Ammon's horn (tissue), 1 donor: ENCODE measurements at regions not wholly inside any gene's neighbourhood (a gene's known extent, or its start where the extent isn't known, plus 50 kb on each side); places are given as distances from the start of the nearest gene placed in this dataset.

Experiments used
- DNase-seq: peaks from one replicate; pipeline ENCODE4 v3.0.0-alpha.2; 2016; ENCODE audit warnings: low spot score

DNA sequence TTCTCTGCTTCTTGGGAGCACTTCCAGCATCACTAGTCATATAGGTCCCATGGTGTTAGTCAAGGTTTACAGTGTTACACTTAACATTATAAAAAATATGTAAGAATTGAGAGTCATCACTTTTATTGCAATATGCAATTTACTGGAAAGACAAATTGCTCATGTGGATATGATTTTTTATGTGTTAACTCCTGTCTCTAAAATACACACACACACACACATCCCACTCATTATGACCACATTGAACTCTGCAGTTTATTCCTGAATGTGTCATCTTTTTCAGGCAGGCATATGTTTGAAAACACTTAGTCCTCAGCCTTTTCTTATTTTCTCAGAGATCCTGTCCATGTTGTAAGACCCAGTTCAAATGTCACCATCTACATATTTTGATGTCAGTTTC lies 148.5 kb upstream of the MRPS30 start:
- DNase-seq: no peak

DNA sequence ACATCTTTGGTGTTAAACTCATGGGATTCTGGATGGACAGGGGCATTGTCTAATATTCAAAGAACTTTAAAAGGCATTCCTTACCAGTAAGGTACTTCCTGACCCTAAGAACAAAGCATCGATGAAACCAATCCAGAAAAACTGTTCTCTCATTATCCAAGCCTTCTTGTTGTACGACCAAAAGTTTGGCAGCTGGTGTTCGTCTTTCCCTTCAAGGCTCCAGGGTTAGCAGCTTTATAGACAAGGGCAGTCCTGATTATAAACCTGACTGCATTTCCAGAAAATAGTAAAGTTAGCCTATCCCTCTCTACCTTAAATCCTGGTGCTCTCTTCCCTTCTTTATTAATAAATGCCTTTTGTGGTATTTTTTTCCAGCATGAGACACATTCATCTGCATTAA lies 149.4 kb upstream of the MRPS30 start:
- no peak for DNase-seq

DNA sequence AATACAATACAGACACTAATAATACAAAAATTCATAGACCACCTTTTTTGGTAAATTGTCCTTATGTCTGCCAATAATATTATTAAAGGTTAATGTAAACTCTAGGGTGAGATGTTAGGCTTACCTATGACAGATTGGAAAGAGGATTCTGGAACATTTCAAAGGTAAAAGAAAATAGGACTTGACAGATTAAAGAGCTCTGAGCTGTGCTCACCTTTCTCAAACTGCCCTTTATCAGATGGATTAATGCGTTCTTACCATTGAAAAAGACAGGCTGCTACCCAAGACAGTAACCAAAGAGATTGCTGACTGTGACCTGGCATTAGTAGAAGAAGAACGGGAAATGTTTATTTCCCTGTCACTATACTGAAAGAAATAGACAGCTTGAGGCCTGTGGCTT lies 156.1 kb upstream of the MRPS30 start:
- no peak for DNase-seq

DNA sequence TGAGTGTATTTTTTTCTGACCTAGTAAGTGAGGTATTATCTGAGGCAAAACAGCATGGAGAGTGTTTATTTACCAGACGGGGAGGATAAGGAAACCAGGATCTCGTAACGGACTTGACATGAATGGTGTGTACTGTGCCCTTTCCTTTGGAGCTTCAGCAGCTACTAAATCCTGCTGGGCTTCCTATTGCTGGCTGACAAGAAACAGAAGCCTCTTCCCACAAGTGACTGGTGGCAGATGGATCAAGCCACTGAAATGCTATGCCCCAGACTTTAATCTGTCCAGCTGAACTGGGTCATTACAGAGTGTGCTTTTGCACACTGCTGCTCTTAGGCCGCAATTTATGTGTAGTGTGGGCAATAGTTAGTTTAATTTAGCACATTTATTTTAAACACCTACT lies 162.7 kb upstream of the MRPS30 start:
- no peak for DNase-seq

DNA sequence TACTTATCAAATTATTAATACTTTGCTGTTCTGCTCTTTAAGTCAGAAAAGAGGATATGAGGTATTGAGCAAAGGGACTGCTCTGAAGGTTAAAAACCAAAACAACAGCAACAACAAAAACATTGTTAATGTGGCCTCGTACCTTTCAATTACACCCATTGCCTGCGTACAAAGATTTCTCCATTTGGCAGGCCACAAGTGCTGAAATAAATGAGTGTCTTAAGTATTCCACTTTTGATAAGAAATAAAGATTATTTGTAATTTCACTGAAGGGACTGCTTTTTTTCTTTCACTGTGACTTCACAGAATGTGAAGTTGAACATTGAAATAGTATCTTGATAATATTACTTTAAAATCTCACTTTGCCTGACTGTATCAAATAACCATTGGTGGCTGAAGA lies 163.2 kb upstream of the MRPS30 start:
- DNase-seq: no peak

DNA sequence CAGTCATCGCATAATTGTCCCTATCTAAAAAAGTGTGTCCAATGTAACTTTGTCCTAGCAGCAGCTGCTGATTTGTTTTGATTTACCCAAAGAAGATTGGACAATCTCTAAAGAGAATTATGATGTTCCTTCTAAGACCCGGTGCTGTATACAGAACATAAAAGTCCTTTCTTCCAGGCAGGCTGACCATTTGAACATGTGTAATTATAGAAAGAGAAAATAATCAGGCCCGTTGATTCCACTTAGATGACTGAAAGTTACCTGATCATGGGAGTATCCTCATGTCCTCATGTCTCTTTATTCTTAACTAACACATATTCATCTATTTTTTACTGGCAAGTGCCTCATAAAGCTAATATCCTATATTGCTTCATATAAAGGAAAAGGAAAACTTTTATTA lies 164.1 kb upstream of the MRPS30 start:
- DNase-seq: no peak

DNA sequence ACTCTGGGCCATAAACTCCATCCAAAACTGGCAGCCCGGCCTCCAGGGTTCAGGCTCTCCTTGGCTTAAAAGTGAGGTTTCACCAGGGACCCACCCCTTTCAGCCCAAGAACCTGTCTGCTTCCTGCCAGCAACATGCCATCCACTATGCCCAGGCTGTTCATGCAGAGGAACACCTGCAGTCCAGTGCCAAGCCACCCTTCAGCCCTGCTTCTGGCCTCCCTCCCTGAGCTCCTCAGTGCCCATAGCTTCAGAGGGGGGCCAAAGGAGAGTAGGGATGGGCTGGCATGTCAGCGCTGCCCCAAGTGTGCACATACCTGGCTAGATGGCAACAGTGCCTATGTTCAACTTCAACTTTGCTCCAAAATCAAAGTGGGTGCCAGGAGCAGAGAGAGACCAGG lies 166.9 kb upstream of the MRPS30 start:
- no peak for DNase-seq

DNA sequence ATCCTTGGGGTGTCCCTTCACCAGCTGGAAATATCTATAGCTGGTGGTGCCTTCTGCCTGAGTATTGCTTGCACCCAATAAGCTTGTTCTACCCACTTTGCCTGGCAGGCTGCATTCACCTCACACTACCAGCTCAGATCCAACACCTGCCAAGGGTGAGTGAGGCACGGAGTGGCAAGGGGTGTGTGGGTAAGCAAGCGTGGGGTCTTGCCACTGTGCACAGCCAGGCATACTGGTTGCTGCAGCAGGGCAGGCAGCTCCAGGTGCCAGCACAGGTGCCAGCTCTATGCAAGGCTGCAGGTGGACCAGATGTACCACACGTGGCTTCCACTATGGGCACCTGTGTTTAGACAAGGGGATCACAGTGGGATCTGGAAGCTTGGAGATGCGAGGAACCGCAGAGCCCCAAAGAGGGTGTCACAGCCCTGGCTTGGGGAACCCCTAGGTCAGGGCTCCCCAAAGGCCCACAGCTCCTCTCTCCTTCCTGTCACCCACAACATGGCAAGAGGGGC lies 167.7 kb upstream of the MRPS30 start:
- no peak for DNase-seq

DNA sequence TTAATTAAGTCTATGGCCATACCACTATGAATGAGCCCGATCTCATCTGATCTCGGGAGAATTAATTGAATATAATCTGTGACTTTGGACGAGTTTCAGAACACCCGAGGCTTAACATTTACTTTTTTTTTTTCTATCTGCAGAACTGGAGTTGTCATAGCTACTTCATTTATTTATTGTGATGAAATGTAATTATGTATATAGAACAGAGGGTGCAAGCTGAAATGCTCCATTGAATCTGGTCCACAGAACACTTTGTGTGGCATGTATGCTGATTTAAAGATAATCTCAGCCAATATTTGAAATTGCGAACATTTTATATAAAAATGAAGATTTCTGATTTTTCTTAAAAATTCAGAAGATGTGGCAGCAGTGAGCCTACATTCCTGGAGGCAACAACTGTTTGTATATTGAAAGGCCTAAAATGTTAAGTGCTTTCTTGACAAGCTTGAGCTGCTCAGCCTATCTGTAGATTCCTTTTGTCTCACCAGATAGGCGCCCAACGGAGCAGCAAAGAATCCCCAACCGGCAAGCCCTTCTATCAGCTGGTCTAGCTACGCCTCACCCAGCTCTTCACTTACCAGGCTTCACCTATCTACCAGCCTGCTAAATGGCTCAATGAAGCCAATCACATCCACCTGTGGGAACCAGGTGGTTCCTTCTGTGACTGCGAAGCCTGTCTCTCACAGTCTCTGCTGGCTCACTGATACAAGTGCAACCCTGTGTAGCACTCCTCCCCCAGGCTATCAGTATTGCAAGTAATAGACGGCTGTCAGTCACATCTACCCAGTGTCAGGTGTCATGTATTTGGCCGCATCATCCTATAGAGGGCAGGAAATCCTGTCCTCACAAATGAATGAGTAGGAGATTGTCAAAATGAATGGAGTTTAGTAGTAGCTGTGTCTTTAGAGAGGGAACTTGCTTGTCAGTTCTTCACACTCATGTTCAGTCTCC lies 170.6 kb upstream of the MRPS30 start:
- DNase-seq: no peak

DNA sequence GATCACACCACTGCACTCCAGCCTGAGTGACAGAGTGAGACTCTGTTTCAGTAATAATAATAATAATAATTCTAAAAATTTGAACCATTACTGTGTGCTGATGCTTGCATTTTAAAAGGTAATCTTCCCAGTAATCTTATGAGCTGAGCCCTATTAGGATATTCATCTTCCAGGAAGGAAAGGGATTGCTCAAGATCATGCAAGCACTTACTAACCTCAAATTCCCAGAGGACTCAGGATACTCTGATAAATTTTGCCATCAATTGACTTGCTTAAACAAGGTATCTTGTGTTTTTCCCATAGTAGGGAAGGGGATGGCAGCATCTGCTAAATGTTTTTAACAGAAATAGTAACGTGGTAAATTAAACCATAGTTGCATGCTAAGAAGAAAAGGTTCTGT lies 176.4 kb upstream of the MRPS30 start:
- no peak for DNase-seq

DNA sequence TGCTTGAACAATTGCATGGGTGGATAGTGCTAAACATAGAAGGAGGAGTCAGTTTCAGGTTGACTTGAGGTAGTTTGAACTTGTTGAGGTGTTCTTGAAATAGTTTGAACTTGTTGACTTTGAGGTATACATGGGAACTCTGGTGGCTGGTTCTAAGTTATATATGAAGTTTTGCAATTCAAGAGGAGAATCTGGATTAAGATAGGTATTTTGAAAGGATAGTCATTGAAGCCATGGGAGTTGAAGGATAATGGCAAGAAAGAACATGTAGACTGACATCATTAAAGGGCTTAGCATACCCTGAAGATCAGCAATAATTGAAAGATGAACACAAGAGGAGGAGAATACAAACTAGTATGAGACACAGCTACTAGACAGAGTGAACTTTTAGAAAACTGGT lies 181.9 kb upstream of the MRPS30 start:
- no peak for DNase-seq

DNA sequence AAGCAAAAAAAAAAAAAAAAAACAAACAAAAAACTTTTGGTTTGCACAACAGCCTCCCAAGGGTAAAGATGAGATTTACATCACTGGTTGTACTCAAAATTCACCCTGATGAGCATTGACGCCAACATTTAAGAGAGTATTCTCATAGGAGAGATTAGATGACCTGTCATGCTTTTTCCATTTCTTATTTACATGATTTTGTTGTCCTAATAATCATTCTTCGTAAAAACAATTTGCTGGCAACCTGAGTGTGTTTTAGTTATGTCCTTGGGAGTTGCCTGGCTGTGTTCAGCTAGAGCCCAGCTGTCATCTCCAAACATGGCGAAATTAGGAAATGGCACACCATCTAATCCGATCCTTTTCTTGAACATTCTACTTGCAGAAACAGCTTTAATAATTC lies 186.4 kb upstream of the MRPS30 start:
- no peak for DNase-seq

DNA sequence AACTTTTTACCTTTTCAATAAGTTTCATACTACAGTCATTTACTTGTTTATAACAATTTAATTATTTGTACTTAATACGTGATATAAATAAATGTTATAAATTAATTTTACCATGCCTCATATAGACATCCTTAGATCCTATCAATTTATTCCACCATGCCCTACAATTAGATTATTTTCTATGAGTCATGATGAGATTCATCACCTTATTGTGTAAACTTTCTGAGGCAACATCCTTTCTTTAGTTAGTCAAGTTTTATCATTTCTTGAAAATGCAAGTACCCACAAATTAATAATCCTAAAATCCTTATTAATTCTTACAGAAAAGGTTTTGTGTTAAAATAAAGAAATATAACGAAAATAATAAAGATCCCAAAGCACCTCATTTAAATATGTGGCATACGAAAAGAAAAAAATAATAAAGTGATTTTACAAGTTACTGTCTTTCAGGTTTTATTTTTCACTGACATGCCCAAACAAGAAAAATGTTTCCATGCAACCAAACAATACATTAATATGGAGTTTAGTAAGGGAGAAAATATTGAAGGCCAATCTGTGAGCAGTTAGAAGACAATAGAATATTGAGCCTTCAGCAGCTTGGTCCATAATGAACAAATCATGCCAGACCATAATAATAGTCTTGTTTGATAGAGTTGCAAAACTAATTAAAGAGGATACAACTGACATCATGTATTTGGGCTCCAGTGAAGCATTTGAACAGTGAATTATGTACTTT lies 188.7 kb upstream of the MRPS30 start:
- DNase-seq: no peak

DNA sequence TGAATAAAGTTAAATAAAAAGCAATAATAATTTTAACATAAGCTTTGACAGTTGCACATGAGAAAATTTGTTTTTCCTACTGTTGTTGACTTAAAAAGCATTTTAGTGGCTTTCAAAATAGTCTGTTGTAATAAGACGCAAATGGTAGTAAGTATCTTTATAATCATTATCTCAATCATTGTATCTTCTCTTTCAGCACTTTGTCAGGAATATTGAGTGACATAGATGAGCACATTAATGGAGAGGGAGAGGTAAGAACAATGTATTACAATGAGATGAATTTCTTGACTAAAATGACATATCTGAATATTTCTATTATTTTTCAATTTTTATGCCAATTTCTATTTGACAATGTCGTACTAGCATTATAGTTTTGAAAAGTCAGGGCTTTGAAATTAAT lies 193.9 kb upstream of the MRPS30 start:
- no peak for DNase-seq

DNA sequence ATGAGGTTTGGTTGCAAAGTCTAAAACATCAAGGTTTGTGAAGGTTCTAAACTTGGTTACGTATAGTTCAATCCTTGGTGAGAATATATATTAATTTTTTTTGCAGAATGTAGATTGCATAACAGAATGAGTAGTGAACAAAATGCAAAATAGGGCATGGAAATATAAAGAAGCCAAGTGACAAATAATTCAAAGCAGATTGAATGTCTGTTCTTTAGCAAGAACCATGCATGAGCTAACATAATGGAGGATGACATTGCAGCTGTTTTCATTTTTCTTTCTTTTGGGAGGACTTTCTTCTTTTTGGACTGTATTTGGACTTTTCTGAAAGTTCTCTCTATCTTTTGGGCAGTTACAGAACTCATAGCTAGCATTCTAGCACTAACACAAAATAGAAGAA lies 194.8 kb upstream of the MRPS30 start:
- no peak for DNase-seq

DNA sequence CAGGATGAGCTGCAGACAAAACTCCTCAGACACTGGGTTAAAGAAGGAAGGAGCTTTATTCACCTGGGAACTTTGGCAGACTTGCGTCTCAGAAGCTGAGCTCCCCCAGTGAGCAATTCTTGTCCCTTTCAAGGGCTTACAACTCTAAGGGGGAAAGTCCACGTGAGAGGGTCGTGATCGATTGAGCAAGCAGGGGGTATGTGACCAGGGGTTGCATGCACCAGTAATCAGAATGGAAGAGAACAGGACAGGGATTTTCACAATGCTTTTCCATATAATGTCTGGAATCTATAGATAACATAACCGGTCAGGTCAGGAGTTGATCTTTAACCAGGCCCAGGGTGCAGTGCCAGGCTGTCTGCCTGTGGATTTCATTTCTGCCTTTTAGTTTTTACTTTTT lies 202.8 kb upstream of the MRPS30 start:
- DNase-seq: no peak

DNA sequence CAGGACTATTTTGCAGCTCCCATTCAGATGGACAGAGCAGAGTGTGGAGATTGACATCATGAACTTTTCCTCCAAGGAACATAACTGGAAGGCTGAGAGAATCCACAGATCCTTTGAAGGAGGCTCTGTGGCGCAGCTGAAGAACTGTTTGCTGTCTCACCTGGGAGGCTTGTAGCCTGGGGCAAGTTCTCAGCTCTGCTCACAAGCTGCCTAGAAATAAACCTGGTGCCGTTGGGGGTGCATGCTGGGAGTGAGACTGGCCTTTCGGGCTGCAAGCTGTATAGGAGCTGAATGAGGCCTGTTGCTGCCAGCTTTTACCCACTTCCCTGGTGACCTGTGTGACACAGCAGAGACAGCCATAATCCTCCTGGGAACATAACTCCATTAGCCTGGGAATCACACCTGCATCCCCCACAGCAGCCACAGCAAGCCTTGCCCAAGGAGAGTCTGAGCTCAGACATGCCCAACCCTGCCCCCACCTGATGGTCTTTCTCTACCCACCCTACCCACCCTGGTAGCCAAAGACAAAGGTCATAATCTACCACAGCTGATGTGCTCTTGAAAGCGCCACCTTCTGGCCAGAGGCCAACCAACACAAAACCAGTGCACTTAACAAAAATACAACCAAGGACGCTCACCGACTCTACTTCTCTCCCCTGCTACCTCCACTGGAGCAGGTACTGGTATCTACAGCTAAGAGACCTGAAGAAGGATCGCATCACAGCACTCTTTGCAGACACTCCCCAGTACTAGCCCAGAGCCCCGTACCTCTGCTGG lies 205.1 kb upstream of the MRPS30 start:
- no peak for DNase-seq

DNA sequence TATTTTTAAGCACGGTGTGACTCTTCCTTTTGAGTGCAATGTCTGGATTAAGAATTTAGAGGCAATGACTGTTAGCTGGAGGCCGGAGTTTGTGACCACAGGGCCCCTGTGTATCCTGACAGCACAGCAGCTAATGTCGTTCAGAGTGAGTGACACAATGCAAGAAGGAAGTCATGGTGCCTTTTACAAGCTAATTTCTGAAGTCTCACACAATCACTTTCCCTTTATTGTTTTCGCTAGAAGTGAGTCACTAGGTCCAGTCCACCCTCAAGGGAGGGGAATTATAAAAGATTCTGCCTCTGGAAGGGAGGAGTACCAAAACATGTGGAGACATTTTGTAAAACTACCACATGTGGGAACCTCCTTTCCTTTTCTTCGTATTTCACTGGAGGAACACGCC lies 185.5 kb upstream of the FGF10 start:
- no peak for DNase-seq

DNA sequence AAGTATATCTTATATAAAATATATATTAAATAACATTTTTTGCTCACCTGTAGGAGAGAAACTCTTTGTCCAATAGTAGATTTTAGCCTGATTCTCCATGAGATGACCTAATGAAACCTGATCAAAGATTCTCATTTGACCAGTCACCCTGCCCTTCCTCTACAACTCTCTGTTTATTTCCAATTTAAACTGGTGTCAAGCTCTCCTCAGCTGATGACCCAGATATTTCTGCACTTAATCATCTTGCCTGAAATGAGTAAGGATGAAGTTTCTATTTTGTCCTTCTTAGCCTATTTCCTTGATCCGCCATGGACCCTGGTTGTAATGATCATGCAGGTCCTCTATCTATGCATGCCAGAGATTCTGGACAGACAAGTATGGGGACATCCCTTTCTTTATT lies 179.3 kb upstream of the FGF10 start:
- no peak for DNase-seq

DNA sequence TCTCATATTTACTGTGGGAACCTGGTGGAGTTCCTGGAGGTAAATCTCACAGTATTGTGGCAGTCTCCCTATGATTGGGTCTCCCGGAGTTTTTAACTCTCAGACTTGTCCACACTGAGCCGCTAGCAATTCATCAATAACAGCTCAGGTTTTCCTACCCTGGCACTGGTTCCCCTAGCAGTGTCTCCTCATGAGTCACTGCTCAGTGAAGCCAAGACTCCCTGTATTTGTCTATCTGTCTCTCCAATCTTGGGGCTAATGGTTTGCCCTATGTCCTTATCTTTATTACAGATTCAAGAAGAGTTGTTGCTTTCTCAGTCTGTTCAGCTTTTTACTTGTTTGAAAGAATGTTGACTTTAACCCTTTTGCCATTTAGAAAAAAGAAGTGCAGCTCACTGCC lies 176.7 kb upstream of the FGF10 start:
- peak; percentile 12 for DNase-seq

DNA sequence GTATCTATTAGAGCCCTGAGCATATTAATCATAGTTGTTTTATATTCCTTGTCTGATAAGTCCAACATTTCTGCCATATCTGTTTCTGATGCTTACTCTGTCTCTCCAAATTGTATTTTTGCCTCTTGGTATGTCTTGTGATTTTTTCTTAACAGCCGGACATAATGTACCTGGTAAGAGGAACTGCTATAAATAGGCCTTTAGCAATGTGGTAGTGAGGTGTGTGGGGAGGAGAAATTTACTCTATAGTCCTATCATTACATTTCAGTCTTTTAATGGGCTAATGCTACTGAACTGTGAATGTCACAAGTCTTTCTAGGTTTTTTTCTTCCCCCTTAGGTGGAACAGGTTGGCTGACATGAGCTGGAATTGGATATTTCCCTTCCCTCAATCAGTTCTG lies 176.1 kb upstream of the FGF10 start:
- DNase-seq: no peak

DNA sequence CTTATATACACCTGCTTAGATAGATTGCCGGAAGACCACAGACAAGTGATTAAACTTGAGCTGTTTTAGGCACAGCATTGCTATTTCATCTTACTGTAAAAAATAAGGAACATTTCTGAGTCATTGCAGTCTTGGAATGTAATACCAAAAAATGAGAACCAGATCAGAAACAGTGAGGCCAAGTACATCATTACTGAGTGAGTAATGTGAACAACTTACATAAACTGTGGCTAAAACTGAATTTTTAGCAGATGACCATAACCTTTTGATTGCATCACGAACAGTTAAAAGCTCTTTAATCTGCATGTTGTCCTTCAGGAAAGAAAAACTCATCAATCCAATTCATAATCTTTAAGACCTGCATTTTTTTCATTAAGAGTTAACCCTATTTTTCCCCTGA lies 157.1 kb upstream of the FGF10 start:
- no peak for DNase-seq

DNA sequence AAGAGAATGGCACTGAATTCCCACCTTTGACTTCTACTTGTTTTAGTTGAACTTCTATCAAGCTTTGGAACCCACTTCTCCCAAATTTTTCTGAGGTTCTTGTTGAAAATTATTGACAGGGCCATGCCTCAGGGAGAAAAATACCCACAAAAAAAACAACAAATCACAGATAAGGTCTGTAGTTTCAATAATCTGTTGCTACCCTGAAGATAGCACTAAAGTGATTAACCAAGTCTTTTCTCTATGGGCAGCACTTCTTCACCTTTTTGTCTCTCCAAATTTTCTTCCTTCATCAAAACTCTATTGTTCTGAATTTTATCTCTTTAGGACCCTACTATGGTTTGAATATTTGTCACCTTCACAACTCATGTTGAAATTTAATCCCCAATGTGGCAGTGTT lies 154.3 kb upstream of the FGF10 start:
- DNase-seq: no peak
